Tibial artery (tissue), 4 donors: ENCODE measurements at regions not wholly inside any gene's neighbourhood (a gene's known extent, or its start where the extent isn't known, plus 50 kb on each side); places are given as distances from the start of the nearest gene placed in this dataset.

Experiments
- DNase-seq, 2 donors: peaks; one replicate each; pipeline ENCODE4 v3.0.0-alpha.2; 2019
- H3K27ac ChIP-seq, 2 donors: fragments of 200-600 bp; sonication (generic) in 1 of 2; 1 replicate in 1 of 2; 2 replicates in 1 of 2; pipeline ENCODE4 v1.5.1; 2018 to 2019; ENCODE audit warnings: mild to moderate bottlenecking in 1 of 2
- H3K27me3 ChIP-seq, 2 donors: fragments of 200-600 bp; sonication (generic) in 1 of 2; one replicate each; pipeline versions ENCODE4 v1.5.1 to v1.6.0; 2016 to 2019
- H3K36me3 ChIP-seq, 3 donors: fragments of 200-600 bp; sonication (generic) in 2 of 3; one replicate each; pipeline ENCODE4 v1.5.1; 2016 to 2019; ENCODE audit warnings: mild to moderate bottlenecking in 2 of 3
- H3K4me1 ChIP-seq, 4 donors: fragments of 200-600 bp; sonication (generic) in 2 of 4; 1 replicate in 3 of 4; 2 replicates in 1 of 4; pipeline ENCODE4 v1.5.1; 2016 to 2019
- H3K4me3 ChIP-seq, 2 donors: fragments of 200-600 bp; sonication (generic) in 1 of 2; 1 replicate in 1 of 2; 2 replicates in 1 of 2; pipeline ENCODE4 v1.5.1; 2018 to 2019; ENCODE audit warnings: mild to moderate bottlenecking in 2 of 2
- H3K9me3 ChIP-seq, 3 donors: fragments of 200-600 bp; sonication (generic) in 1 of 3; one replicate each; pipeline ENCODE4 v1.5.1; 2016 to 2019
- intact Hi-C: fragments of 100-400 bp; cut with DNase I; formaldehyde crosslinking; loops from one replicate; pipeline ENCODE4 v1.15.0; 2023; ENCODE audit warnings: low total_unique reads
- TF ChIP-seq, protein P1 (sequence below), 2 experiments: fragments of 200-600 bp in 1 of 2; fragments of 450-650 bp in 1 of 2; IDR thresholded peaks; one replicate each; pipeline ENCODE4 v1.5.1; 2017 to 2019; ENCODE audit warnings: antibody characterized with exemption in 2 of 2, mild to moderate bottlenecking in 1 of 2, moderate library complexity in 1 of 2

GRCh38 chr14:53458368-53458814, 305.3 kb upstream of the DDHD1 start:
- DNase-seq, result no peak
- Histone ChIP-seq H3K4me3 (no peak overlapping the region), H3K9me3 (no peaks in the 10 kb centered on the region), H3K4me1 (no peaks in the 10 kb centered on the region), H3K27me3 (no peaks in the 10 kb centered on the region), H3K36me3 (no peaks in the 10 kb centered on the region), H3K27ac (no peak overlapping the region)
- TF ChIP-seq, protein P1, sequence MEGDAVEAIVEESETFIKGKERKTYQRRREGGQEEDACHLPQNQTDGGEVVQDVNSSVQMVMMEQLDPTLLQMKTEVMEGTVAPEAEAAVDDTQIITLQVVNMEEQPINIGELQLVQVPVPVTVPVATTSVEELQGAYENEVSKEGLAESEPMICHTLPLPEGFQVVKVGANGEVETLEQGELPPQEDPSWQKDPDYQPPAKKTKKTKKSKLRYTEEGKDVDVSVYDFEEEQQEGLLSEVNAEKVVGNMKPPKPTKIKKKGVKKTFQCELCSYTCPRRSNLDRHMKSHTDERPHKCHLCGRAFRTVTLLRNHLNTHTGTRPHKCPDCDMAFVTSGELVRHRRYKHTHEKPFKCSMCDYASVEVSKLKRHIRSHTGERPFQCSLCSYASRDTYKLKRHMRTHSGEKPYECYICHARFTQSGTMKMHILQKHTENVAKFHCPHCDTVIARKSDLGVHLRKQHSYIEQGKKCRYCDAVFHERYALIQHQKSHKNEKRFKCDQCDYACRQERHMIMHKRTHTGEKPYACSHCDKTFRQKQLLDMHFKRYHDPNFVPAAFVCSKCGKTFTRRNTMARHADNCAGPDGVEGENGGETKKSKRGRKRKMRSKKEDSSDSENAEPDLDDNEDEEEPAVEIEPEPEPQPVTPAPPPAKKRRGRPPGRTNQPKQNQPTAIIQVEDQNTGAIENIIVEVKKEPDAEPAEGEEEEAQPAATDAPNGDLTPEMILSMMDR (IDR thresholded peaks at IDR 0.05), result no peak
- intact Hi-C loops, result no loop called here

DNA sequence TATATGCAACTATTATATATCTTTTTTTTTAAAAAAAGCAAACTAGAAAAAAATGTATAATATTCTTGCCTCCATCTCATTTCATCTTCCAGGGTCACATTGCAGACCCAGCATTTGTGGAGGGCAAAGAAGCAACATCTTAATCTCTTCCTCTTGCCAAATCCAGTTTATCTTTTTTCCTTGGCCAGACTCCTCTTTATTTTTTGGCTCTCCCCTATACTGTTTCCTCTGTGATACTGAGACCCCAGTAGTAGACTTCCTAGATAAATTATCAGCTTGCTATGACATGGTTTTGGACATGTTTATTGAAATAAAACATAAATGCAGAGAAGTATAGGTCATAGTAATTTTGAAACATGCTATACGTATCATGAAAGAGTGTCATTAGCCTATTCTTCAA, 303.8 kb upstream of the DDHD1 start:
- no peaks in the 10 kb centered on the region for H3K9me3 ChIP-seq
- no peak for DNase-seq
- no peaks in the 10 kb centered on the region for H3K27me3 ChIP-seq
- TF ChIP-seq, protein P1 (IDR thresholded peaks at IDR 0.05), result no peak
- no peaks in the 10 kb centered on the region for H3K36me3 ChIP-seq
- intact Hi-C loops, result no loop called here
- no peak overlapping the region for H3K4me3 ChIP-seq
- H3K27ac ChIP-seq, result no peak overlapping the region
- no peaks in the 10 kb centered on the region for H3K4me1 ChIP-seq

DNA sequence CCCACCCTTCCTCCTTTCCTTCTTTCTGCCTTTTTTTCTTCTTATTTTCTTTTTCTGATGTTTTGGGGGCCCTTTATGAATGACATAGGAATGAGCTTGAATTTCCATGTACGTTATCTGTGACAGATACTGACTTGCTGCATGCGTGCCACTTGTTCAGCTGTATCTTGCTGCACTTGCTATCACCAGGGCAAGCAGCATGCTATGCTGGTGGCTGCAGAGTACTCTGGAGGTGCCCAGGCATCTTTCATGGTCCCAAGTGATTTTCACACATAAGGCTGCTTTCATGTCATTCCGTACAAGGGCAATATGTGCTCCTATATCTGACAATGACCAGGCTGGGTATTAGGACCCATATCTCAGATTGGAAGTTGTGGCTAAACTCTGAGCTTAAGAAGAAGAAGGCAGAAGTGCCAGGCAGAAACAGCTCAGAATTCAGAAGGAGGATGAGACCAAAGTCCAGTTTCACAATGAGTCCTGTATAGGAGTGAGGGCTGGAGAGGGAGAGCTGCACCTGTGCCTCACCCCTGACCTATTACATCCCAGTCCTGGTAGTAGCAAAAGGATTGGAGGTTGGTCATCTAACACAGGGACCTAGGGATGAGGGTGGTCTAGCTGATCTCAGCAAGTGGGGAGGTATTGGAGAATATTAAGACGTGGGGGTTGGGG, 299.0 kb upstream of the DDHD1 start:
- Histone ChIP-seq H3K36me3 (no peaks in the 10 kb centered on the region), H3K4me1 (no peaks in the 10 kb centered on the region), H3K4me3 (no peak overlapping the region), H3K27ac (no peak overlapping the region), H3K9me3 (no peaks in the 10 kb centered on the region), H3K27me3 (no peaks in the 10 kb centered on the region)
- DNase-seq, result no peak
- intact Hi-C loops, result no loop called here
- TF ChIP-seq, protein P1 (IDR thresholded peaks at IDR 0.05), result no peak

DNA sequence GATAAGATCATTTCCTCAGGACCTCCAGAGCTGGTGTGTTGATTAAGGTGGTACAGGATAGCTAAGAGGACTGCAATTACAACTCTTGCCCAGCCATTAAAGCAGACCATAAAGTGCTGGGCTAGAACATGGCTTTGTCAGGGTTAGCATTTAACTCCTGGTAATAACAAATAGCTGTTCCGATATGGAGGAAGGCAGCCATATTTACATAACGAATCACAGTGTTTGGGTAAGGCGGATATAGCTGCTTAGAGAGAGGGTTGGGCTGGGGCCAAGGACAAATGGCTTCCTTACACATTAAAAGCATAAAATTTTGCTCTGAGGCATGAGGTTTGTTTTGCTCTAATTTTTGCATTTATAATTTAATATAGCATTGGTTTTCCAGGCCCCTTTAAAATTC, 297.7 kb upstream of the DDHD1 start:
- DNase-seq, result no peak
- Histone ChIP-seq H3K4me1 (no peaks in the 10 kb centered on the region), H3K27me3 (no peaks in the 10 kb centered on the region), H3K36me3 (no peaks in the 10 kb centered on the region), H3K27ac (no peak overlapping the region), H3K4me3 (no peak overlapping the region), H3K9me3 (no peaks in the 10 kb centered on the region)
- TF ChIP-seq, protein P1 (IDR thresholded peaks at IDR 0.05), result no peak
- intact Hi-C loops, result no loop called here

DNA sequence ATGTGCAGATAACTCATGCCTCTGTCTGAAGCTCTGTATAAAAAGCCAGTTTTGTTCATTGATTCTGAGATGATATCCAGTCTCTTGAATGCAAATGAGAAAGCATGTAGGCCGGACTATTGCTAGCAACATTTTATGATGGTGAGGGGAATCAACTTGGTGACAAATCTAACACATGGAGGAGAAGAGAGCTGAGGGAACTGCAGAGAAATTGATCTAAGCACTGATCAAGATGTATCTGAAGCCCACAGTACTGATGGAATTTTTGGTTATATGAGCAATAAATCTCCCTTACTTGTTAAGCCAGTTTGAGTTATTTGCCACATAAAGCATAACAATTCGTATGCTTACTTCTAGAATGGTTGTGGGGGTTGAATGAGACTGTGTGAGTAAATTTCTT, 295.6 kb upstream of the DDHD1 start:
- intact Hi-C loops, result no loop called here
- H3K27me3 ChIP-seq, result no peaks in the 10 kb centered on the region
- no peak for DNase-seq
- no peaks in the 10 kb centered on the region for H3K9me3 ChIP-seq
- H3K4me3 ChIP-seq, result no peak overlapping the region
- no peaks in the 10 kb centered on the region for H3K4me1 ChIP-seq
- no peak overlapping the region for H3K27ac ChIP-seq
- H3K36me3 ChIP-seq, result no peaks in the 10 kb centered on the region
- TF ChIP-seq, protein P1 (IDR thresholded peaks at IDR 0.05), result no peak
